B cell (primary cell): ENCODE measurements at regions not wholly inside any gene's neighbourhood (a gene's known extent, or its start where the extent isn't known, plus 50 kb on each side); places are given as distances from the start of the nearest gene placed in this dataset.

Experiments
- ATAC-seq: fragments of 200-7000 bp; cut with Tn5 transposase; one replicate; pipeline ENCODE4 v1.10.0; 2021; ENCODE audit warnings: low read depth, mild to moderate bottlenecking, moderate number of reproducible peaks, moderate library complexity
- CTCF ChIA-PET: fragments of 350-600 bp; sonication (Branson Sonifier 250); formaldehyde crosslinking; loops from one replicate; lab custom pipeline; 2021; ENCODE audit warnings: antibody characterized with exemption, inconsistent platforms; lab: Charles Lee
- POLR2A ChIA-PET: fragments of 350-600 bp; sonication (Branson Sonifier 250); formaldehyde crosslinking; loops from one replicate; lab custom pipeline; 2021; ENCODE audit warnings: antibody characterized with exemption; lab: Charles Lee
- DNase-seq: peaks from one replicate; pipeline ENCODE4 v3.0.0; 2013
- H2AFZ ChIP-seq: 2 replicates; pipeline ENCODE4 v1.6.1; 2012; ENCODE audit warnings: mild to moderate bottlenecking, low read depth, low read length; ENCODE audit not compliant: insufficient read depth, poor library complexity, severe bottlenecking
- H3K27ac ChIP-seq, 2 donors: 1 replicate in 1 of 2; 2 replicates in 1 of 2; pipeline ENCODE4 v1.5.1; 2012 to 2013; ENCODE audit warnings: low read length in 2 of 2, mild to moderate bottlenecking in 2 of 2, moderate library complexity in 1 of 2
- H3K27me3 ChIP-seq, 4 experiments: fragments of 200-600 bp in 1 of 4; sonication (generic) in 1 of 4; replicated peaks in 1 of 4; 1 replicate in 2 of 4; 2 replicates in 2 of 4; pipeline versions ENCODE4 v1.6.1 to v1.7.0; 2013 to 2016; ENCODE audit warnings: low read length in 3 of 4, mild to moderate bottlenecking in 2 of 4, mixed read lengths in 1 of 4, moderate library complexity in 1 of 4; ENCODE audit not compliant: insufficient read depth in 4 of 4, control insufficient read depth in 3 of 4; ENCODE audit errors: control extremely low read depth in 1 of 4
- H3K36me3 ChIP-seq, 2 experiments: replicated peaks in 1 of 2; 1 replicate in 1 of 2; 2 replicates in 1 of 2; pipeline versions ENCODE4 v1.6.1 to v1.7.1; 2013; ENCODE audit warnings: low read length in 1 of 2; ENCODE audit not compliant: insufficient read depth in 2 of 2, control insufficient read depth in 1 of 2; ENCODE audit errors: control extremely low read depth in 1 of 2, extremely low read depth in 1 of 2
- H3K4me1 ChIP-seq, 2 donors: fragments of 200-600 bp in 1 of 2; sonication (generic) in 1 of 2; 1 replicate in 1 of 2; 2 replicates in 1 of 2; pipeline versions ENCODE4 v1.5.1 to v1.6.1; 2013 to 2017; ENCODE audit warnings: low read length in 2 of 2; ENCODE audit not compliant: control insufficient read depth in 2 of 2, insufficient read depth in 2 of 2
- H3K4me2 ChIP-seq: replicated peaks from 2 replicates; pipeline ENCODE3; 2012; ENCODE audit warnings: mild to moderate bottlenecking, low read depth, low read length; ENCODE audit not compliant: poor library complexity, severe bottlenecking
- H3K4me3 ChIP-seq, 5 experiments: fragments of 200-600 bp in 1 of 5; sonication (generic) in 1 of 5; 1 replicate in 3 of 5; 2 replicates in 2 of 5; pipeline versions ENCODE4 v1.5.1 to v1.7.0; 2011 to 2016; ENCODE audit warnings: low read length in 4 of 5, mild to moderate bottlenecking in 4 of 5, low read depth in 2 of 5, control low read depth in 1 of 5, moderate library complexity in 1 of 5; ENCODE audit not compliant: insufficient read depth in 1 of 5; ENCODE audit errors: control extremely low read depth in 1 of 5, extremely low read depth in 1 of 5
- H3K79me2 ChIP-seq: fragments of 200-600 bp; sonication (generic); one replicate; pipeline ENCODE4 v1.6.0; 2016; ENCODE audit warnings: low read length; ENCODE audit not compliant: control insufficient read depth, insufficient read depth
- H3K9ac ChIP-seq: fragments of 200-600 bp; sonication (generic); 2 replicates; pipeline ENCODE4 v1.6.1; 2017; ENCODE audit warnings: mild to moderate bottlenecking, low read length, moderate library complexity
- H3K9me3 ChIP-seq, 3 donors: one replicate each; pipeline versions ENCODE4 v1.6.1 to v1.7.1; 2013; ENCODE audit warnings: low read length in 2 of 3; ENCODE audit not compliant: control insufficient read depth in 2 of 3, insufficient read depth in 1 of 3; ENCODE audit errors: control extremely low read depth in 1 of 3
- H4K20me1 ChIP-seq: 2 replicates; pipeline ENCODE4 v1.6.0; 2012; ENCODE audit warnings: mild to moderate bottlenecking, low read length; ENCODE audit not compliant: insufficient read depth, control insufficient read depth, poor library complexity, severe bottlenecking
- H3K27ac Mint-ChIP-seq: one replicate; pipeline ENCODE4 v1.8.0; 2021; ENCODE audit warnings: mixed read lengths
- H3K27me3 Mint-ChIP-seq: one replicate; pipeline ENCODE4 v1.8.0; 2021; ENCODE audit warnings: mixed read lengths
- H3K4me1 Mint-ChIP-seq: one replicate; pipeline ENCODE4 v1.8.0; 2021; ENCODE audit warnings: mixed read lengths
- H3K4me3 Mint-ChIP-seq: one replicate; pipeline ENCODE4 v1.8.0; 2021; ENCODE audit warnings: mixed read lengths
- H3K9me3 Mint-ChIP-seq: one replicate; pipeline ENCODE4 v1.8.0; 2022; ENCODE audit warnings: mixed read lengths; ENCODE audit not compliant: insufficient read depth
- CTCF ChIP-seq: fragments of 200-600 bp; IDR thresholded peaks from one replicate; pipeline ENCODE4 v1.8.0; 2022; ENCODE audit warnings: antibody characterized with exemption, mild to moderate bottlenecking
- EZH2 ChIP-seq: IDR thresholded peaks from 2 replicates; pipeline ENCODE4 v1.6.1; 2012; ENCODE audit warnings: borderline replicate concordance, low read depth, mild to moderate bottlenecking, moderate library complexity, low read length; ENCODE audit not compliant: insufficient read depth, poor library complexity, severe bottlenecking
- WGBS: methylation state at CpG from one replicate; pipeline ENCODE4 v1.1.5; 2013; ENCODE audit warnings: missing lambda C conversion rate; ENCODE audit not compliant: insufficient coverage; 5-methylcytosine and 5-hydroxymethylcytosine counted together
- intact Hi-C: fragments of 100-400 bp; cut with micrococcal nuclease; formaldehyde crosslinking; loops from one replicate; pipeline ENCODE4 v1.10.0; 2022

- H3K27me3 Mint-ChIP-seq, result no peaks in the 10 kb centered on the region
- ATAC-seq, result no peak
- H3K9ac ChIP-seq, result no peak overlapping the region
Measured at GRCh38 chr6:23841116-23841515, 284.9 kb upstream of the NRSN1 start.

GRCh38 chr6:23842760-23843159 is 283.3 kb upstream of the NRSN1 start:
- no peak overlapping the region for H3K4me2 ChIP-seq
- H3K79me2 ChIP-seq, result no peaks in the 10 kb centered on the region
- H3K27me3 Mint-ChIP-seq, result no peaks in the 10 kb centered on the region
- H3K9ac ChIP-seq, result no peak overlapping the region
- no peak for DNase-seq
- no peaks in the 10 kb centered on the region for H3K4me1 ChIP-seq
- no peak for ATAC-seq
- no peaks in the 10 kb centered on the region for H4K20me1 ChIP-seq
- H3K4me1 Mint-ChIP-seq, result no peaks in the 10 kb centered on the region
- no peaks in the 10 kb centered on the region for H3K9me3 ChIP-seq
- TF ChIP-seq EZH2 (no peak), CTCF (no peak)
- no peaks in the 10 kb centered on the region for H3K9me3 Mint-ChIP-seq
- intact Hi-C loops, result no loop called here
- H3K27ac Mint-ChIP-seq, result no peak overlapping the region
- ChIA-PET POLR2A (no interaction called here), CTCF (no interaction called here)
- no peaks in the 10 kb centered on the region for H3K27me3 ChIP-seq
- no peak overlapping the region for H2AFZ ChIP-seq
- no CpG with 5 or more reads among the region's 3 CpGs for WGBS
- no peak overlapping the region for H3K4me3 ChIP-seq
- no peaks in the 10 kb centered on the region for H3K36me3 ChIP-seq
- no peak overlapping the region for H3K27ac ChIP-seq
- H3K4me3 Mint-ChIP-seq, result no peak overlapping the region

More at GRCh38 chr6:23841116-23841515, 284.9 kb upstream of the NRSN1 start:
- intact Hi-C loops, result no loop called here
- no peak overlapping the region for H2AFZ ChIP-seq
- H3K9me3 ChIP-seq, result no peaks in the 10 kb centered on the region
- no peak overlapping the region for H3K4me2 ChIP-seq
- Mint-ChIP-seq H3K9me3 (no peaks in the 10 kb centered on the region), H3K4me1 (no peaks in the 10 kb centered on the region), H3K4me3 (no peak overlapping the region), H3K27ac (no peak overlapping the region)
- H4K20me1 ChIP-seq, result no peaks in the 10 kb centered on the region
- H3K79me2 ChIP-seq, result no peaks in the 10 kb centered on the region
- no peak overlapping the region for H3K4me3 ChIP-seq
- no peaks in the 10 kb centered on the region for H3K36me3 ChIP-seq
- ChIA-PET POLR2A (no interaction called here), CTCF (no interaction called here)
- no CpG with 5 or more reads among the region's 1 CpG for WGBS
- TF ChIP-seq CTCF (no peak), EZH2 (no peak)
- no peaks in the 10 kb centered on the region for H3K4me1 ChIP-seq
- H3K27me3 ChIP-seq, result no peaks in the 10 kb centered on the region
- H3K27ac ChIP-seq, result no peak overlapping the region
- no peak for DNase-seq
